WI38 (cell line): ENCODE measurements at regions not wholly inside any gene's neighbourhood (a gene's known extent, or its start where the extent isn't known, plus 50 kb on each side); places are given as distances from the start of the nearest gene placed in this dataset.

Experiments
- H3K4me3 ChIP-seq: 2 replicates; pipeline ENCODE4 v1.5.1; 2011; ENCODE audit warnings: low read depth, mild to moderate bottlenecking, control low read depth, low read length
- CTCF ChIP-seq: IDR thresholded peaks from 2 replicates; pipeline ENCODE4 v1.5.1; 2012; ENCODE audit warnings: low read depth, mild to moderate bottlenecking, control low read depth, low read length

- no peak overlapping the region for H3K4me3 ChIP-seq
- no peak for TF ChIP-seq CTCF
Observed at GRCh38 chr12:89179983-89180382, 172.3 kb downstream of the DUSP6 start.

DNA sequence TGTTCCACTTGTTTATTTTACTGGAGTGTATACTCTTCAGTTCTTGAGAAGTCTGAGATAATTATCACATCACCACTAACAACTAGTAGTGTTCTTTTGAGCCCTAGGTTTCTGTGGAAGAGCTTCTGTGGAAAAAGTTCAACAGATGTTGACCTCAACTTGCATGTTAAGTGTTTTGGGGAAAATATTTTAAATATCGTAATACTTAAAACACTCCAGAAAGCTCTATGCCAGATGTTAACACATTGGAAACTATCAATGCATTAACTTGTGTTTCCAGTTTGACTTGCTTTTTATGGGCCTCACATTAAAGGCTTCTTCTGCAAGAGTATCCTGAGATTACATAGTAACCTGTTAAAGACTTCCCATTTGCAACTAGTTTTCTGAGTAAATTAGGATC is 173.1 kb downstream of the DUSP6 start:
- no peak for TF ChIP-seq CTCF
- H3K4me3 ChIP-seq: no peak overlapping the region

- no peak overlapping the region for H3K4me3 ChIP-seq
- no peak for TF ChIP-seq CTCF
Observed at GRCh38 chr12:89177802-89178395, 174.4 kb downstream of the DUSP6 start.

GRCh38 chr12:89176676-89177075 is 175.6 kb downstream of the DUSP6 start:
- TF ChIP-seq CTCF: no peak
- no peak overlapping the region for H3K4me3 ChIP-seq

DNA sequence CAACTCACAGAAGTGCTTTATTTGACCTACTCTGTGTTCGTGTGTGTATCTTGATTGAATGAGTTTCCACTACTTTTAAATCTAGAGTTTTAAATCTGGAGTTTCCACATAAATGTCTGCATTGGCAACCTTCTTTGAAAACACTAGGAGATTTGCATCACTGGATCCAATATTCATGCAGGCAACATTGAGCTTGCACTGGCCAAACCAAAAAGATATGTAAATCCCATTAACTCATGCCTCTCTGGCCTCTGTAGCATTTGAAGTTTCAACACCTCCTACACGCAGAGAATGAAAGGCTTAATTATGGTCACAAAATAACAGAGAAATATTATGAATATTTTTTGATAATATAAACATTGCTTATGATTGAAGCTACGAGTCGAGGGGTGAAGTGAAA is 178.6 kb downstream of the DUSP6 start:
- H3K4me3 ChIP-seq: no peak overlapping the region
- TF ChIP-seq CTCF: no peak

DNA sequence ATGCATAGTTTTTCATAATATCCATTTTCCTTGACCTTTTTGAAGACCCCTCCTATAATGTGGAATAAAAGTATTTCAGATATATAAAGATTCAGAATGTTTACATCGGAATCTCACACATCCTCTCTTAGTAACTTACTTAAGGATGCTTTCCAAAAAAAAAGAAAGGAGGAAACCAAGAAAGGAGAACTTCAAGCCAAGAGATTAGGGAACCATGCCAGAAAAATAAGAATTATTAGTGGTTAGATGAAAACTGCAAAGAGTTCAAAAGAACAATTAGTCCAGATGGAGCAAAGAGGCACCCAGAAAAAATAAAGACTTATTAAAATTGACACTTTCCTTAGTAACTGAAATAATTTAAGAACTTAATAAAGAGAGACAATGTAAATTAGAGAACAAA is 179.2 kb downstream of the DUSP6 start:
- no peak overlapping the region for H3K4me3 ChIP-seq
- no peak for TF ChIP-seq CTCF

DNA sequence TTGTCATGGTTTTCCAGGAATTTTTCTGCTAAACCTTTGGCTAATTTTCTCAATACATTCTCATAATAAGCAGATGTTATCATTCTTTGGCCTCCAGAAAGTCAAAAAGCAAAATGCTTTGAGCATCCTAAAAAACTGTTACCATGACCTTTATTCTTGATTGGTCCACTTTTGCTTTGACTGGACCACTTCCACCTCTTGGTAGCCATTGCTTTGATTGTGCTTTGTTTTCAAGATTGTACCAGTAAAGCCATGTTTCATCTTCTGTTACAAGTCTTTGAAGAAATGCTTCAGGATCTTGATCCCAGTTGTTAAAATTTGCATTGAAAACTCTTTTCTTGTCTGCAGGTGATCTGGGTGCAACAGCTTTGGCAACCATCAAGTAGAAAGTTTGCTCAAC is 180.1 kb downstream of the DUSP6 start:
- TF ChIP-seq CTCF: no peak
- H3K4me3 ChIP-seq: no peak overlapping the region
